Glomerular visceral epithelial cell (primary cell): ENCODE measurements at regions not wholly inside any gene's neighbourhood (a gene's known extent, or its start where the extent isn't known, plus 50 kb on each side); places are given as distances from the start of the nearest gene placed in this dataset.

Source experiments
- DNase-seq: peaks from one replicate; pipeline ENCODE4 v3.0.0-alpha.2; 2016; ENCODE audit errors: extremely low spot score

- no peak for DNase-seq
These were observed 531.6 kb upstream of the TBX3 start for GRCh38 chr12:115215544-115215943.

- DNase-seq = no peak
These were observed 529.6 kb upstream of the TBX3 start for GRCh38 chr12:115213538-115214016.

- DNase-seq = no peak
These were observed 529.1 kb upstream of the TBX3 start for GRCh38 chr12:115213118-115213517.

GRCh38 chr12:115212356-115212755, 528.4 kb upstream of the TBX3 start:
- no peak for DNase-seq

GRCh38 chr12:115210533-115211252, 526.7 kb upstream of the TBX3 start:
- no peak for DNase-seq

GRCh38 chr12:115209230-115209629, 525.3 kb upstream of the TBX3 start:
- no peak for DNase-seq

GRCh38 chr12:115208098-115208497, 524.1 kb upstream of the TBX3 start:
- DNase-seq = no peak

GRCh38 chr12:115207216-115207915, 523.4 kb upstream of the TBX3 start:
- DNase-seq = no peak

GRCh38 chr12:115206801-115207200, 522.8 kb upstream of the TBX3 start:
- no peak for DNase-seq

GRCh38 chr12:115205755-115206308, 521.9 kb upstream of the TBX3 start:
- no peak for DNase-seq

- DNase-seq = peak; percentile 12
These were observed 521.2 kb upstream of the TBX3 start for GRCh38 chr12:115204957-115205754.

- peak; percentile 20 for DNase-seq
These were observed 519.7 kb upstream of the TBX3 start for GRCh38 chr12:115203701-115204100.

- DNase-seq = no peak
These were observed 518.0 kb upstream of the TBX3 start for GRCh38 chr12:115201966-115202365.

- DNase-seq = no peak
These were observed 515.9 kb upstream of the TBX3 start for GRCh38 chr12:115199831-115200230.

GRCh38 chr12:115194857-115195256, 510.9 kb upstream of the TBX3 start:
- DNase-seq = no peak

GRCh38 chr12:115194448-115194847, 510.5 kb upstream of the TBX3 start:
- DNase-seq = no peak

GRCh38 chr12:115191342-115191741, 507.4 kb upstream of the TBX3 start:
- DNase-seq = no peak

GRCh38 chr12:115190010-115190770, 506.2 kb upstream of the TBX3 start:
- DNase-seq = no peak

- DNase-seq = no peak
These were observed 501.5 kb upstream of the TBX3 start for GRCh38 chr12:115185506-115185905.

- DNase-seq = no peak
These were observed 499.8 kb upstream of the TBX3 start for GRCh38 chr12:115183752-115184151.

- no peak for DNase-seq
These were observed 493.9 kb upstream of the TBX3 start for GRCh38 chr12:115177899-115178298.
